ENCODE measurements at regions not wholly inside any gene's neighbourhood (a gene's known extent, or its start where the extent isn't known, plus 50 kb on each side); places are given as distances from the start of the nearest gene placed in this dataset.

DNA sequence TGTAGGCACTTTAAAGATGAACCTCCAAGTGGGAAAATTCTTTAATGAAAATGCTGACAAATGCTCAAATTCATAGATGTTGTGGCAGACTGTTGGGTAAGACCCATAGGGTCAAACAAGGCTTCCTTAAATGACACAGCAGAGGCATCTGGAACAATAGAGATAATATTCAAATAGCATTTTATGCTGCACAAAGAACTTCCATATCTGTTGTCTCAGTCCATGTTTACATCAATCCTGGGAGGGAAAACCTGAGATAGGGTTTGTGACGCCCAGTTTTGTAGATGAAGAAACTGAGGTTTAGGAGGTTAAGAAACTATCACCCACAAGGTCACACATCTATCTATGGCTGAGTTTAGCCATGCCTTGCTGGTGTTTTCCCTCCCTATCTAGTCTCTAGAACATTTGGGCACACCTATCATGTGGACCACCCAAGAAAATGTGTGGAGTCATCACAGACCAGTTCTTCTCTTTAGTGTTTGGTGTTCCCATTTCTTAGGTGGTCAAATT is 106.4 kb downstream of the EHF start:
- intact Hi-C loops (cut with DNase I, micrococcal nuclease): no loop called here
- peaks cover 0 to 5% of the 10 kb centered on the region in 2 experiments for H3K9me3 ChIP-seq (ENCODE audit: control insufficient read depth in 1 of 2, insufficient read depth in 1 of 2, low read length in 2 of 2)
- Mint-ChIP-seq H3K27me3 (peaks cover 33% of the 10 kb centered on the region), H3K27ac (no peak overlapping the region), H3K4me3 (no peak overlapping the region), H3K36me3 (ENCODE audit: low read depth) (no peaks in the 10 kb centered on the region), H3K4me1 (ENCODE audit: low read depth) (no peaks in the 10 kb centered on the region), H3K9me3 (peaks cover 8% of the 10 kb centered on the region)
- no peak overlapping the region for H3K27ac ChIP-seq (ENCODE audit: low read depth in 1 of 2, low read length in 2 of 2)
- no peaks in the 10 kb centered on the region for H3K36me3 ChIP-seq (ENCODE audit: insufficient read depth, low read length)
- ATAC-seq (ENCODE audit: poor library complexity) (no peak), DNase-seq (peak in 1 of 14 experiments; percentile 21)
- H3K4me3 ChIP-seq (ENCODE audit: low read length): no peak overlapping the region
- ChIA-PET CTCF (no interaction called here), POLR2A (no interaction called here)
- TF ChIP-seq, protein P1, sequence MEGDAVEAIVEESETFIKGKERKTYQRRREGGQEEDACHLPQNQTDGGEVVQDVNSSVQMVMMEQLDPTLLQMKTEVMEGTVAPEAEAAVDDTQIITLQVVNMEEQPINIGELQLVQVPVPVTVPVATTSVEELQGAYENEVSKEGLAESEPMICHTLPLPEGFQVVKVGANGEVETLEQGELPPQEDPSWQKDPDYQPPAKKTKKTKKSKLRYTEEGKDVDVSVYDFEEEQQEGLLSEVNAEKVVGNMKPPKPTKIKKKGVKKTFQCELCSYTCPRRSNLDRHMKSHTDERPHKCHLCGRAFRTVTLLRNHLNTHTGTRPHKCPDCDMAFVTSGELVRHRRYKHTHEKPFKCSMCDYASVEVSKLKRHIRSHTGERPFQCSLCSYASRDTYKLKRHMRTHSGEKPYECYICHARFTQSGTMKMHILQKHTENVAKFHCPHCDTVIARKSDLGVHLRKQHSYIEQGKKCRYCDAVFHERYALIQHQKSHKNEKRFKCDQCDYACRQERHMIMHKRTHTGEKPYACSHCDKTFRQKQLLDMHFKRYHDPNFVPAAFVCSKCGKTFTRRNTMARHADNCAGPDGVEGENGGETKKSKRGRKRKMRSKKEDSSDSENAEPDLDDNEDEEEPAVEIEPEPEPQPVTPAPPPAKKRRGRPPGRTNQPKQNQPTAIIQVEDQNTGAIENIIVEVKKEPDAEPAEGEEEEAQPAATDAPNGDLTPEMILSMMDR (IDR thresholded peaks at IDR 0.05): no peak
- H3K27me3 ChIP-seq (ENCODE audit: control insufficient read depth in 1 of 2, insufficient read depth in 2 of 2, low read length in 2 of 2): peaks cover 0 to 11% of the 10 kb centered on the region in 2 experiments
- no peaks in the 10 kb centered on the region for H3K4me1 ChIP-seq (ENCODE audit: insufficient read depth, low read length)

DNA sequence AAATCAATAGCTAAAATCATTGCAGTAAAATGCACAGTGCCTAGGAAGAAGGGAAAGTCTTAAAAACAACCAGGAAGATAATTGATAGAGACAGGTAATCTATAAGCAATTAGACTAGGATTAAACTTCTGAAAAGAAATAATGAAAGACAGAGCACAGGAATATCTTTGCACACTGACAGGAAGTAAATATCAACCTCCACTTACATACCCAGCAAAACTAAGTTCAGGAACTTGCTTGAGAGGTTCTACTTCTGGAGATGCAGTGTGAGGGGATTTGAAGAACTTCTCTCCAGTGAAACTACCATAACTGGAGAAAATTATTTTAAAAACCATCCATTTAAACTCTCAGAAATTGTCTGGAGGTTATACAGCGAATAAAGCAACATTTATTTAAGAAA is 104.1 kb downstream of the EHF start:
- intact Hi-C loops (cut with DNase I, micrococcal nuclease): no loop called here
- H3K27me3 Mint-ChIP-seq: peaks cover 15% of the 10 kb centered on the region
- Histone ChIP-seq H3K27ac (ENCODE audit: low read depth in 1 of 2, low read length in 2 of 2) (no peak overlapping the region), H3K9me3 (ENCODE audit: control insufficient read depth in 1 of 2, insufficient read depth in 1 of 2, low read length in 2 of 2) (peaks cover 0 to 5% of the 10 kb centered on the region in 2 experiments), H3K27me3 (ENCODE audit: control insufficient read depth in 1 of 2, insufficient read depth in 2 of 2, low read length in 2 of 2) (peaks cover under 1 to 3% of the 10 kb centered on the region in 2 experiments), H3K4me1 (ENCODE audit: insufficient read depth, low read length) (no peaks in the 10 kb centered on the region), H3K4me3 (ENCODE audit: low read length) (no peak overlapping the region), H3K36me3 (ENCODE audit: insufficient read depth, low read length) (no peaks in the 10 kb centered on the region)
- no peak overlapping the region for H3K4me3 Mint-ChIP-seq
- peaks cover 8% of the 10 kb centered on the region for H3K9me3 Mint-ChIP-seq
- no peak overlapping the region for H3K27ac Mint-ChIP-seq
- DNase-seq (no peak), ATAC-seq (ENCODE audit: poor library complexity) (no peak)
- H3K36me3 Mint-ChIP-seq (ENCODE audit: low read depth): no peaks in the 10 kb centered on the region
- POLR2A ChIA-PET: no interaction called here
- no peaks in the 10 kb centered on the region for H3K4me1 Mint-ChIP-seq (ENCODE audit: low read depth)
- TF ChIP-seq, protein P1 (IDR thresholded peaks at IDR 0.05): no peak
- CTCF ChIA-PET: no interaction called here

- no peaks in the 10 kb centered on the region for H3K36me3 ChIP-seq (ENCODE audit: insufficient read depth, low read length)
- no peak for DNase-seq
- ChIA-PET CTCF (no interaction called here), POLR2A (no interaction called here)
- TF ChIP-seq, protein P1 (IDR thresholded peaks at IDR 0.05): no peak
- no peak overlapping the region for H3K27ac ChIP-seq (ENCODE audit: low read depth in 1 of 2, low read length in 2 of 2)
- peaks cover 2 to 3% of the 10 kb centered on the region in 2 experiments for H3K27me3 ChIP-seq (ENCODE audit: control insufficient read depth in 1 of 2, insufficient read depth in 2 of 2, low read length in 2 of 2)
- H3K27ac Mint-ChIP-seq: no peak overlapping the region
- no peak overlapping the region for H3K4me3 ChIP-seq (ENCODE audit: low read length)
- no peak overlapping the region for H3K4me3 Mint-ChIP-seq
- H3K27me3 Mint-ChIP-seq: no peaks in the 10 kb centered on the region
- H3K36me3 Mint-ChIP-seq (ENCODE audit: low read depth): no peaks in the 10 kb centered on the region
- intact Hi-C loops (cut with DNase I, micrococcal nuclease): no loop called here
- H3K4me1 Mint-ChIP-seq (ENCODE audit: low read depth): no peaks in the 10 kb centered on the region
- peaks cover 0 to 5% of the 10 kb centered on the region in 2 experiments for H3K9me3 ChIP-seq (ENCODE audit: control insufficient read depth in 1 of 2, insufficient read depth in 1 of 2, low read length in 2 of 2)
- H3K4me1 ChIP-seq (ENCODE audit: insufficient read depth, low read length): no peaks in the 10 kb centered on the region
- ATAC-seq (ENCODE audit: poor library complexity): no peak
- H3K9me3 Mint-ChIP-seq: peaks cover 8% of the 10 kb centered on the region
These were observed 100.8 kb downstream of the EHF start for GRCh38 chr11:34721646-34722045.

Data from CD4-positive, alpha-beta T cell (primary cell).